Gastrocnemius medialis (tissue), 4 donors: ENCODE measurements at regions not wholly inside any gene's neighbourhood (a gene's known extent, or its start where the extent isn't known, plus 50 kb on each side); places are given as distances from the start of the nearest gene placed in this dataset.

Experiments
- ATAC-seq, 2 donors: fragments of 150-250 bp; one replicate each; pipeline ENCODE4 v1.9.1; 2016
- DNase-seq, 2 donors: peaks; one replicate each; pipeline ENCODE4 v3.0.0-alpha.2; 2019
- H3K27ac ChIP-seq, 4 donors: fragments of 200-600 bp; sonication (generic); 1 replicate in 1 of 4; 2 replicates in 3 of 4; pipeline ENCODE4 v1.5.1; 2016 to 2018; ENCODE audit warnings: mild to moderate bottlenecking in 2 of 4, moderate library complexity in 1 of 4
- H3K27me3 ChIP-seq, 3 donors: fragments of 200-600 bp; sonication (generic) in 2 of 3; 1 replicate in 1 of 3; 2 replicates in 2 of 3; pipeline versions ENCODE4 v1.5.1 to v1.6.0; 2016 to 2019; ENCODE audit warnings: mild to moderate bottlenecking in 1 of 3, moderate library complexity in 1 of 3
- H3K36me3 ChIP-seq, 2 donors: fragments of 200-600 bp; sonication (generic) in 1 of 2; one replicate each; pipeline ENCODE4 v1.5.1; 2017 to 2018
- H3K4me1 ChIP-seq, 2 donors: fragments of 200-600 bp; sonication (generic) in 1 of 2; one replicate each; pipeline ENCODE4 v1.5.1; 2016 to 2017; ENCODE audit warnings: mild to moderate bottlenecking in 2 of 2
- H3K4me3 ChIP-seq, 4 donors: fragments of 200-600 bp; sonication (generic) in 3 of 4; 1 replicate in 1 of 4; 2 replicates in 3 of 4; pipeline ENCODE4 v1.5.1; 2016 to 2019; ENCODE audit warnings: mild to moderate bottlenecking in 2 of 4
- H3K9me3 ChIP-seq, 3 donors: fragments of 200-600 bp; sonication (generic) in 2 of 3; 1 replicate in 1 of 3; 2 replicates in 2 of 3; pipeline ENCODE4 v1.5.1; 2016 to 2019
- CTCF ChIP-seq, 5 experiments: fragments of 450-650 bp in 3 of 5; fragments of 200-600 bp in 2 of 5; sonication (generic) in 2 of 5; IDR thresholded peaks in 4 of 5; conservative IDR thresholded peaks in 1 of 5; 1 replicate in 4 of 5; 2 replicates in 1 of 5; pipeline ENCODE4 v1.5.1; 2016 to 2019; ENCODE audit warnings: antibody characterized with exemption in 5 of 5, mild to moderate bottlenecking in 3 of 5, moderate library complexity in 3 of 5
- POLR2A ChIP-seq, 2 donors: fragments of 450-650 bp; IDR thresholded peaks; one replicate each; pipeline ENCODE4 v1.6.1; 2017; ENCODE audit warnings: antibody characterized with exemption in 2 of 2, mild to moderate bottlenecking in 2 of 2, moderate library complexity in 2 of 2
- in situ Hi-C, 4 donors: fragments of 200-750 bp; cut with MboI; loops; one replicate each; pipeline versions ENCODE4 v1.15.0 to v1.8.0; 2017; ENCODE audit warnings: low sequenced_read_pairs in 4 of 4
- intact Hi-C: fragments of 100-400 bp; cut with DNase I; formaldehyde crosslinking; loops from one replicate; pipeline ENCODE4 v1.15.1; 2023; ENCODE audit warnings: low total_unique reads

- no peak for TF ChIP-seq POLR2A (IDR thresholded peaks at IDR 0.05)
- no peak for TF ChIP-seq CTCF (IDR thresholded peaks at IDR 0.05 in 4 of 5, conservative IDR thresholded peaks at IDR 0.05 in 1 of 5)
- H3K9me3 ChIP-seq = no peaks in the 10 kb centered on the region
- in situ Hi-C loops (no loop called here), intact Hi-C loops (no loop called here)
- ATAC-seq = no peak
- H3K27me3 ChIP-seq = no peaks in the 10 kb centered on the region
- H3K27ac ChIP-seq = peak overlapping the region; percentile 51 to 70 (median 68)
- peaks cover 44 to 70% of the 10 kb centered on the region in 2 donors for H3K4me1 ChIP-seq
- no peaks in the 10 kb centered on the region for H3K36me3 ChIP-seq
- no peak for DNase-seq
- peak overlapping the region in 2 of 4 donors; percentile 8 to 13 for H3K4me3 ChIP-seq
Measured at GRCh38 chr6:144344646-144345045, 59.5 kb downstream of the UTRN start.

GRCh38 chr6:144345451-144345850, 60.3 kb downstream of the UTRN start:
- no peak for ATAC-seq
- in situ Hi-C loops (no loop called here), intact Hi-C loops (no loop called here)
- DNase-seq = no peak
- Histone ChIP-seq H3K4me3 (no peak overlapping the region), H3K27ac (peak overlapping the region in 3 of 4 donors; percentile 12 to 70 (median 69)), H3K27me3 (no peaks in the 10 kb centered on the region), H3K4me1 (peaks cover 47 to 66% of the 10 kb centered on the region in 2 donors), H3K9me3 (no peaks in the 10 kb centered on the region), H3K36me3 (no peaks in the 10 kb centered on the region)
- TF ChIP-seq CTCF (IDR thresholded peaks at IDR 0.05 in 4 of 5, conservative IDR thresholded peaks at IDR 0.05 in 1 of 5) = no peak
- TF ChIP-seq POLR2A (IDR thresholded peaks at IDR 0.05) = no peak

- Histone ChIP-seq H3K36me3 (no peaks in the 10 kb centered on the region), H3K27me3 (no peaks in the 10 kb centered on the region), H3K4me3 (no peak overlapping the region), H3K4me1 (peaks cover 53 to 66% of the 10 kb centered on the region in 2 donors), H3K9me3 (no peaks in the 10 kb centered on the region), H3K27ac (peak overlapping the region in 3 of 4 donors; percentile 44 to 64 (median 44))
- ATAC-seq (no peak), DNase-seq (no peak)
- intact Hi-C loops = no loop called here
- in situ Hi-C loops = no loop called here
- TF ChIP-seq CTCF (IDR thresholded peaks at IDR 0.05 in 4 of 5, conservative IDR thresholded peaks at IDR 0.05 in 1 of 5) (no peak), POLR2A (IDR thresholded peaks at IDR 0.05) (no peak)
Measured at GRCh38 chr6:144346719-144347447, 61.7 kb downstream of the UTRN start.

GRCh38 chr6:144347448-144347759, 62.3 kb downstream of the UTRN start:
- TF ChIP-seq CTCF (IDR thresholded peaks at IDR 0.05 in 4 of 5, conservative IDR thresholded peaks at IDR 0.05 in 1 of 5) = no peak
- TF ChIP-seq POLR2A (IDR thresholded peaks at IDR 0.05) = no peak
- intact Hi-C loops (no loop called here), in situ Hi-C loops (no loop called here)
- Histone ChIP-seq H3K4me3 (no peak overlapping the region), H3K27me3 (no peaks in the 10 kb centered on the region), H3K27ac (peak overlapping the region in 3 of 4 donors; percentile 44 to 64 (median 44)), H3K36me3 (no peaks in the 10 kb centered on the region), H3K4me1 (peaks cover 53 to 66% of the 10 kb centered on the region in 2 donors), H3K9me3 (no peaks in the 10 kb centered on the region)
- DNase-seq (no peak), ATAC-seq (peak in 1 of 2 donors; percentile 21)

GRCh38 chr6:144347933-144348332, 62.8 kb downstream of the UTRN start:
- peaks cover 55 to 66% of the 10 kb centered on the region in 2 donors for H3K4me1 ChIP-seq
- ATAC-seq (no peak), DNase-seq (no peak)
- no peaks in the 10 kb centered on the region for H3K36me3 ChIP-seq
- TF ChIP-seq POLR2A (IDR thresholded peaks at IDR 0.05) (no peak), CTCF (IDR thresholded peaks at IDR 0.05 in 4 of 5, conservative IDR thresholded peaks at IDR 0.05 in 1 of 5) (no peak)
- no peak overlapping the region for H3K4me3 ChIP-seq
- no peaks in the 10 kb centered on the region for H3K9me3 ChIP-seq
- H3K27ac ChIP-seq = peak overlapping the region; percentile 15 to 64 (median 45)
- intact Hi-C loops = no loop called here
- no peaks in the 10 kb centered on the region for H3K27me3 ChIP-seq
- in situ Hi-C loops = no loop called here
